ENCODE measurements at regions not wholly inside any gene's neighbourhood (a gene's known extent, or its start where the extent isn't known, plus 50 kb on each side); places are given as distances from the start of the nearest gene placed in this dataset.
"Not testable (repeated sequence)": the region's sequence is repeated elsewhere in the genome, so short reads cannot be mapped to it uniquely, and the experiment has no call there.

DNA sequence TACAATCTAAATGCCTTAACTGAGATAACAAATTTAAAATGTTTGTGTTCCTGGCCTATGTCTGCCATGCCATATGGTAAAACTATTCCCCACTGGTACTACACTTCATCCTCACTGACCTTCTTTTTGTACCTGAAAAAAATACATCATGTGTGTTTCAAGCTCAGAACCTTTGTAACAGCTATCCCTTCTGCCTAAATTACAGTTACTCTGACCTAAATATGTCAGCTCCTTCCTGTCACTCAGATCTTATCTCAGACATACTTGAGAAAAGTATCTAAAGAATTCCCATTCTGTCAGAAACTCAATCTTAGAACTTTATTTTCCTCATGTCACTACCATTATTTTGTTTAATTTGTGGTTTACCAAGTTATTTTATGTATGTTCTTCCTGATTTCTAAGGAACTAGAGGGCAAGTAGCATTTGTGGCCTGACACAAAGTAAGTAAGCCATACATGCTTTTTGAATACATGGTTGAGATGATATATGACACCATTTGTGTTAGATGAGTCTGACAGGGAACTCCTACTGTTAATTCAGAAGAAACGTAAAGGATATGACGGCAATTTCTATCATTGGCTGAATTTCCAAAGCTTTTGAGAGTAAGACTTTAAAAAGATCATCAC lies 456.5 kb upstream of the NDST3 start:
- no peak for DNase-seq

DNA sequence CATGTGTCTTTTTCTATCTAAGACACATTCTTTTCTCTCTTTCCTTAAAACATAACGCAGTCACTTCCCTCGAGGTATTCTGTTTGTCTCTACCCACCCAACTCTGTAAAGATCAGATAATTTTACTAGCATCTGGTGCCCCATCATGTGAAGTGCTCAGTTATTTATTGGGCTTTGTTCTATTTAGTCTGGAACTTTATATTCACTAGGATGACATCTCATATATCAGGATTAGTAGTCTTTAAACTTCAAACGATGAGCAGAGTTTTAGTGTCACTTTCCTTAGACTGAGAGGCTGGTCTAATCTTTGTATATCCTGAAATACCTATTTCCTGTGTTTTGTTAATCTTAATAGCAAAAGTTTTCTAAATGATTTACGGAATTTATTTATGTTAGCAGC lies 445.5 kb upstream of the NDST3 start:
- DNase-seq, result no peak

DNA sequence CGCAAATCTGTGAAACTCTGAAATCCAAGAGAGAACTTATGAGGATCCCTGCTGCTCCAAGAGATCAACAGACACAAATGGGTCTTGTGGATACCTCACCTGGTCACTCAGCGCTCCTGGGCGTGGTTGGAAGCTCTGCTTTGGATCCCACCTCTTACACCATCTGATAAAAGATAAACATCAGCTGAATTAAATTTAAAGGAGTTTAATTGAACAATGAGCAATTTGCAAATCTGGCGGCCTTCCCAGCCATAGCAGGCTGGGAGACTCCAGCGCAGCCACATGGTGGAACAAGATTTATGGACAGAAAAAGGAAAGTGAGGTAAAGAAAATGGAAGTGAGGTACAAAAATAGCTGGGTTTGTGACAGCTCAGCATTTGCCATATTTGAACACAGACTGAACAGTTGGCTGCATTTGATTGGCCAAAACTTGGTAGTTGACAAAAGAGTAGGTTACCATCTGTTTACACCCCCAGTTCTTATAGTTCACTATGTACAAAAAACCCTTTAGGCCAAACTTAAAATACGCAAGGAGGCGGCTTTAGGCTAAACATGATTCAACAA lies 437.3 kb upstream of the NDST3 start:
- peak in 1 of 2 experiments; percentile 3 for DNase-seq

DNA sequence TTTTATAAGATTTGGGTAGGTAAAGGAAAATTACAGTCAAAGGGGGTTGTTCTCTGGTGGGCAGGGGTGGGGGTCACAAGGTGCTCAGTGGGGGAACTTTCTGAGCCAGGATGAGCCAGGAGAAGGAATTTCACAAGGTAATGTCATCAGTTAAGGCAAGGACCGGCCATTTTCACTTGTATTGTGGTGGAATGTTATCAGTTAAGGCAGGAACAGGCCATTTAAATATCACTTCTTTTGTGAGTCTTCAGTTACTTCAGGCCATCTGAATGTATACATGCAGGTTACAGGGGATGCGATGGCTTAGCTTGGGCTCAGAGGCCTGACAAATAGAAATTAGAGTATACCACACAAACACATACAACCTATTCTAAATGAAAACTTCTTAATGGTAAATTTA lies 434.9 kb upstream of the NDST3 start:
- not testable (repeated sequence) for DNase-seq

DNA sequence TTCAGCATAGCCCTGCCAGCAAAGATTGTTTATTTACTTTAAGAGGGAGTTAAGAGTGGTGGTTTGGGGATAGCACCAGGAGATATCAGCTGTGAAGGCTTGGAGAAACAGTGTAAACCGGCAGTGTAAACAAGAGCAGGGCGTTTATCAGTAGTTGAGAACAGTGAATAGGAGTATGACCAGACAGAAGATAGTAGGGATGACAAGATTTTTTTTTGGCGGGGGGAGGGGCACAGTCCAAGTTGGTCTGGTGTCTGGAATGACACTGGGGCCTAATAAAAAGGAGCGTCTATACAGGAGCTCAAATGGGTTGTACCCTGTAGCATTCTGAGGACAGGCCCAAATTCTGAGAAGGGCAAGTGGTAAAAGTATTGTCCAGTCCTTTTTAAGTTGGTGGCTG lies 433.4 kb upstream of the NDST3 start:
- DNase-seq, result not testable (repeated sequence)

DNA sequence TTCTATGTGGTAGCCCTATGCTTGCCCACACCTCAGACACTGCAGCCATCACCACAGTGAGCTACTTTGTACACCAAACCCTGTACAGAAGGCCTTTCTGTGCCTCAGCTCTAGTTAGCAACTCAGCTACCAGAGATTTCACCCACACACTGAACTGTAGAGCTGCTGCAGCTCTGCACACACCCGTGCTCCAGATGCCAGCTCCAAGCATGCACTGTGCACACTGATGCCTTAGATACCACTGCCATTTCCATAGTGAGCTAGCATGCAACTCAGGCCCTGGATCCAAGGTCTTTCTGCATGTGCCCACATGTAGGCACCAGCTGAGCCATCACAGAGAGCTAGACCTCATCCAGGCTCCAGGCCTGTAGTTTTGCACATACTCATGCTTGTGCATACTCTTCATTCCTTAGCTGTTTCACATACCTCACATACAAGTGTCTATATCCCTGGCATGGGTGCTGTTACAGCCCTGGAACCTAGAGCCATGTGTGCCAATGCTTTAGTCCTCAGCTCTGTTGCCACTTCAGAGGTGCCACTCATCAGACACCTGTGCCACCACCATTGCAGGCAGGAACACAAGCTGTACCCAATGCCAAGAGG lies 423.5 kb upstream of the NDST3 start:
- no peak for DNase-seq

DNA sequence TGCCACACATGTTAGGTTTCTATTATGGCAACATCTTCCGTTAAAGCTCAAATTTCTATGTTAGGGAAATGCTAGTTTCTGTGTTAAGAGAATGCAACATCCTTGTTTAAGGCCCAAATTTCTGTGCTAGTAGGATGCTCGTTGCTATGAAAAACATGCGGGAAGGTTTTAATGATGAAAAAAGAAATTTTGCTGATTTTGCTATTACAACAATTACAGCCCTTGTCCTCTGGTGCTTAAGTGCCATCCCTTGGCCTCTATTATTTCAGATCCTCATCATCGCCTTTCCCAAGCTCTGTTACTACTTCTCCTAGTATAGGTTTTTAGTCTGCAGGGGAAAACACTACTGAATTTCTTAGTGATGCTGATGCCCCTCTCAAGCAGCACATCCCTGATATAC lies 412.6 kb upstream of the NDST3 start:
- DNase-seq, result no peak

DNA sequence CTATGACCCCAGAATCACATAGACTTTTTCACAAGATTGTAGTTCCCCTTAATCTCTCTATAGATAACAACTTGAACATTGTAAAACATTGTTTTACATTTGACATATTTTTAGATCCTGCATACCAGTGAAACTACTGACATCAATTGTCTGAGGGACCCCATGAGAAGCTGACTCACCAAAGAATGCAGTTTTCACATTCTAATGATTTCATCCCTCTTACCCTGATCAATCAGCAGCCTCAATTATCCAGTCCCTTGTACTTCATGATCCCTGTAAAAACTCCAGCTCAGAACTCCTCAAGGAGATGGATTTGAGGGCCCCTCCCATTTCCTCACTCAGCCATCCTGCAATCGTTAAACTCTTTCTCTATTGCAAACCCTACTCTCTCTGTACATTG lies 411.0 kb upstream of the NDST3 start:
- DNase-seq, result no peak

DNA sequence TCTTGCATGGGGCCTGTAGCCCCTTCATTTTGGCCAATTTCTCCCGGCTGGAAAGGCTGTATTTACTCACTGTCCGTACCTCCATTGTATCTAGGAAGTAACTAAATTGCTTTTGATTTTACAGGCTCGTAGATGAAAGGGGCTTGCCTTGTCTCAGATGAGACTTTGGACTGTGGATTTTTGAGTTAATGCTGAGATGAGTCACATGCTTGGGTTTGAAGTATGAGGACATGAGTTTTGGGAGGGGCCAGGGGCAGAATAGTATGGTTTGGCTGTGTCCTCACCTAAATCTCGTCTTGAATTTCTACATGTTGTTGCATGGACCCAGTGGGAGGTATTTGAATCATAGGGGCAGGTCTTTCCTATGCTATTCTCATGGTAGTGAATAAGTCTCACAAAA lies 407.6 kb upstream of the NDST3 start:
- DNase-seq, result no peak

DNA sequence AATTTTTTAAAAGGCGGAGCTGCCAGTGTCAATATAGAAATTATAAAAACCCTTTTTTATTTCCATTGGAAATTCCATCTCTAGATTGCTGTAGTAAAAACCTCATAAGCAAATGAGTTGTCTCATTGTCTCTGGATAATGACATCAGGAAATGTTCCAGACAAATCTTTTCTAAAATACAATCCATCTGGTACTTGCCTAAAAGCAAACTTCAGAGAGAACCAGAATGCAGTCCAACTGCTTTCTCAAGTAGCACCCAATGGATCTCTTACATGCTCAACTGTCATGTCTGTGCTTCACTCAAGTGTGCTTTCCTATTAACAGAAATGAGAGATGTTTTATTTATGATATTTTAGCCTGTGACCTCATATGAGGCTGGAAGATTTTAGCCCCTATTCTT lies 399.6 kb upstream of the NDST3 start:
- DNase-seq, result no peak

DNA sequence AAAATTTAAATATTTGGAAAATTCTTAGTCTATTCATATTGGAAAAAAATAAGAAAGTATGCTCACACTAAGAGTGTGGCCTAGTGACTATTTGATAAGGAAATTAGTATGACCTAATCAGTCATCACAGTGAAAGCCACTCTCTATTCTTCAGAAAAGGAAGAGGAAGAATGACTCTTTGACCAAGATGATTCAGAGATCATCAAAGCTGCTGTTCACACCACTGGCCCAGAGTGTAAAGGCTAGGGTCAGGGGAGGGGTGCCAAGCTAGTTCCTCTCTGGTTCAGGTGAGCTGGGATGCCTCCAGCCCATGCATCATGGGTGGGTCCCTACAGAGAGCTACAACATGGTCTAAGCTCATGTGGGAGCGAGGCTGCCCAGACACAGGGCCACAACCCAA lies 396.9 kb upstream of the NDST3 start:
- DNase-seq, result no peak

DNA sequence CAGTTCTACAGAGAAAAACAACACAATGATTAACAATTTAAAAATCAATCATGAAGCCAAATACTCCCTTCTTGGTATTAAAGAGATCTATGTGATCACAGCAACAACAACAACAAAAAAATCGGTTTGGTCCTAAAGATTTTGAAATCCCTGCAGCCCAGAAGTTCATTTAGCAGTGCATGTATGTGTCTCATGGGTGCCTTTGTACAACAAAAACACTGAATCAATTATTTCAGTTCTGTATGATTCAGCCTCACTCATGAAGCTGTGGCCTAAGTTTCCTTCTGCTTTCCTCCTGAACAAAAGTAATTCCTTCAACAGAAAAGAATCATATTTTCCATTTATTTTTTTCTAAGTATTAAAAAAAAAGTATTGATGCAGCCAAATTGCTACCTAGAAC lies 393.4 kb upstream of the NDST3 start:
- DNase-seq, result no peak

DNA sequence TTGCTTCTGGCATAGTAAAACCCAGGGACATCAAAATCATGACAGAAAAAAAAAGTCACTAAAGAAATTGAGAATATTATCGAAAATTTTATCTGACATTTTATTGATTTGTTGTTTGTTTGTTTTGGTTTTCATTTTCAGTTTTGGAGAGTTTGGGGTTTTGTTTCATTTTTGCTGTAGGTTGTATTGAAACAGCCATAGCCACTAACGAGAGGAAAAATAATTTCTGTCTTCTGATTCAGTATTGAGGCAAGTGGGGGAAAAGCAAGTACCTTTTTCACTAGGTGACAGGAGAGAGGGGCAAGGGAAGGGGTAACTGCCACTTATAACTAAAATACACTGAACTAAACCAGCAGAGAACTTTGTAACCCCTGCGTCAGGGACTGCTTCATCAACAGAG lies 392.8 kb upstream of the NDST3 start:
- no peak for DNase-seq

DNA sequence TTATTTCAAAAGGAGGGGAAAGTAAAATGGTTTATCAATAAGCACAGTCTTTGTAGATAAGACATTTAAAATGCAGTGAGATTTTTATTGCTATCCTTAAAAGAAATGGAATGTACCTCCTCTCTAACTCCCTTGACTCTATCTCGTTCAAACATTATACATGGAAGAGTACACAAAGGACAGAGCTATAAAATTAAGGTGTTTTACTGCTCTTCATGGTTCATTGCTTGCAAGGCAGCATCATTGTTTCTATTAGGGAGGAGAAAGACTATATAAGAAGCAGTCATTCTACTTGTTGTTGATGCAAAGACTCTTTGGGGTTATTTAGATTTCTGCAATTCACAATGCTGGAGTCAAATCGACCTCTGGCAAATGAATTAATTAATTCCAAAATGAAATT lies 380.2 kb upstream of the NDST3 start:
- no peak for DNase-seq

DNA sequence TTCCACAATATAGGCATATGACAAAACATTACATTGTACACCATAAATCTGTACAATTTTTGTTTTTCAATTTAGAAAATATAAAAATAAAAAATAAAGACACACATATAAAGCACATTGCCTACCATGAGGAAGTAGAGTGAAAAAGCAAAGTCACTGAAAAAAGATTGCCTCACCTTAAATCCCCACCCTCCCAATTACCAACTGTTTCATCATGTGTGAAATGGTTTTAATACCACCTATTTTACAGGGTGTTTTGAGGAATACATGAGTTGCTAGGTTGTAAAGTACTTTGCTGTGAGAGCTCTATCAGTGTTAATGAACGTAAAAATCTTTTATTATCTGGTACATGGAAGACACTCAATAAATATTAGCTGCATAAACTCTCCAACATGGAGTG lies 373.6 kb upstream of the NDST3 start:
- no peak for DNase-seq

DNA sequence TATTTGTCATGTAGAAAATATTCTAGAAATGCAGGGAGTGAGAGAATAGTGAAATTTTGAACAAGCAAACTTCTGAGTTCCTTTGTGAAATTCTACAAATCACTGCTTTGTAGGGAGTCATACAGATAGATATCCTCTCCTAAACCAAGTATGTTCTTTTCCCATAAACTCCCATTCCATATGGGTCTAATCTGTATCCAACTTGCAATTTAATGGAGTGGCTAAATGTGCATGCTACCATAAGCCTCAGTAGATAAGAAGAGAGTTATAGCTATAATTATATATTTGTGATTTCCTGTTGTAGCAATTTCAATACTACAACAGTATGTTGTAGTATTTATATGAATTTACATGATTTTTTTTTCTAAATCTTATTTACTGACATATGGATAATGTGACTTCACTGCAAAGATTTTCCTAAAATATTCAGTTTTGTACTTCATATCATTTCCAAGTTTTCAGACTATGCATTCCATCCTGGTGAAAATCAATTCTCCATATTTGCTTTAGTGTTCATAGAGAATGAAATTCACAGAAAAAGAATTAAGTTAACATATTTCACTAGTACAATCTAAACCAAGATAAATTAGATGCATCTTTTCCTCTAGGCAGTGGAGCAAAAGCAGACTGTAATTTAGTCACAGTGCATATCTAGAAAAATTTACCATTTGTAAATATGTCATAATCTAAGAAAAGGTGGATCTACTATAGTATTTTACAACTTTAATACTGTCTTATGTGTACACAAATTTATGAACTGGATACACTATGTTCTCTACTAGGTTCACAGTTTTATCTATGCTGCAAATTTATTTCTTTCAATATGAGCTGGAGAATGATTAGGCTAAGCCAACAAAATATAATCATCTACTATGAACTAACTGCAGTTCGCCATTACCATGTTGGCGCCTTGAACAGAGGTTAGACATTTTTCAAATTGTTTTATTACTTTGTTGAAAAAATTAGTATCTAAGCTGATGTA lies 372.9 kb upstream of the NDST3 start:
- DNase-seq, result no peak

DNA sequence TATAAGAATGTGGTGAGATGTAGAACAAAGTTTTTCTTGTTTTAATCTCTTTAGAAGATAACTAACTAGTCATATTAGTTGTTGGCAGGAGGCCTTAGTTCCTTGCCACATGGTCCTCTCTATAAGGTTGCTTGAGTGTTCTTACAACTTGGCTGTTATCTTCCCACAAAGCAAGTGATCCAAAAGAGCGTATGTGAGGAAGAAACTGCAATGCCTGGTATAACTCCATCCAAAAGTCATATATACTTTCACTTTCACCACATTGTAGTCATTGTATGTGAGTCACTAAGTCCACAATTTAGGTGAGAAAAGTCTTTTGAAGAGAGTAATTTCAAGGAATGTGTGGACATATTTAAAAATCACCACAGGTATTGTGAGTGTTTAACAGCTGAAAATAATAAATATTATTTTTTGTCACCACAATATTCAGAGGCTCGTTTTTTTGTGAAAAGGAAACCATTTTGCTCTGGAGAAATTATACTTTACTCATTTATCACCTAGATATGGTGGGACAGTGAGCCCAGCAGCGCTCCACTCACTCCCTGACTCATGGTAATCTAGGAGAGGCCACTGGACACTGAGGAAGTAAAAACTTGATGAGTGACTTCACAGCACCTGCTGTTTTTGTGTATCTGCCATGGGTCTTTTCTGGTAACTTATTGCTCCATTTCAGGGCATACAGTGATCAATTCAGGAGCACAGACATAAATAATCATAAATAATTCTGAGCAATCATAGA lies 369.4 kb upstream of the NDST3 start:
- no peak for DNase-seq

DNA sequence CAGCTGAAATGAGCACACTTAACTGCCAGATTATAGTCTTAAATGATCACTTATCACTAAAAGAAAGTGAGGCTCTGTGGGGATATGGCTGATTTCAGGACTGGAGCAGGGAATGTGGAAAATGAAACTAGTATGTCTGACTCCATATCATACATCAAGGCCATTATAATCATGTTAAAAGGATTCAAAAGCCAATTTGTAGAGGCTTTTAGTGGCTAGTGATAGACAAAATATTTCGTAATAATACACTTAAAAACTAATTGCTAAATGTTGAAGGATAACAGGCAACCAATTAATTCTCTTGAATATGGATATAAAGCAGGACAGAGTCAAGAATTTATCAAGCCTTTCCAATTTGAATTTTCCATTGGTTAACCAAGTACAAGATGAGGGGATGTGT lies 358.1 kb upstream of the NDST3 start:
- DNase-seq, result no peak

DNA sequence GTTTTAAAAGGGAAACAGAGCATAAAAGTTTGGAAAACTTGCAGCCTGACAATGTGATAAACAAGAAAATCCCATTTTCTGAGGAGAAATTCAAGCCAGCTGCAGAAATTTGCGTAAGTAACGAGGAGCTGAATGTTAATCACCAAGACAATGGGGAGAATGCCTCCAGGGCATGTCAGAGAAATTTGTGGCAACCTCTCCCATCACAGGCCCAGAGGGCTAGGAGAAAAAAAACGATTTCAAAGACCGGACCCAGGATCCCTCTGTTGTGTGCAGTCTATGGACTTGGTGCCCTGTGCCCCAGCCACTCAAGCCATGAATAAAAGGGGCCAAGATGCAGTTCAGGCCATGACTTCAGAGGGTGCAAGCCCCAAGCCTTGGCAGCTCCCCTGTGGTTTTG lies 355.4 kb upstream of the NDST3 start:
- no peak for DNase-seq

DNA sequence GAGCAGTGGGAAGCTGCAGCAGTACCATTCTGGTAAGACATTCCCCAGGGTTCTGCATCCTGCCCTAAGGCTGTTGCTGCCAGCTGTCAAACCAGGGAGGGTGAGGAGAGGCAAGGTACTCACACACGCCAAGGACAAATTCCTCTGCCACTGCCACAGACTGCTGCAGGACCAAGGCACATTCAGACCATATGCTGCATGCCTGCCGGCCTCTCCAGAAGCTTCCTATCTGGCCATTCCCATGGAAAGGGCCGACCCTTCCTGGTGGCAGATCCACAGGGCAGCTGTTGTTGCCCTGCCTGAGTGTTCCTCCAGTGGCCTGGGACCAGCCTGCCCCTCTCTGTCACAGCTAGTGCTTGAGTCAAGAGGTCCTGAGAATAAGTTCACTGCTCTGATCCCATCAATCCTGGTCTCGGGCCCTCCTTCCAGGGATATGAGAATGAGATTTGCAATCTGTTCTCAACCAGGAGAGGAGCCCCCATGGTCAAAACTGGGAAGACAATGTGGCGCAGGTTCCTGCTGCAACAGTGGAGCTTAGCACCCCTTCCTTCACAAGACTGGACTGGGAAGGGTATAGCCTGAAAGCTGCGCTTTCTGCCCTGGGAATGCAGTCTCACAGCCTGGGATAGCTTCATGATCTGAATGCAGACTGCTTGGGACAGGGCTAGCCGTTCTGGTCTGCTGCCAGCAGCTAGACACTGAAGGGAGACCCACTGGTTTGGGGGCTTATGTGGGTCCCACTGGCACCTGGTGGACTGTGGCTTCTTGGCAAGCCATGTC lies 342.5 kb upstream of the NDST3 start:
- no peak for DNase-seq

DNA sequence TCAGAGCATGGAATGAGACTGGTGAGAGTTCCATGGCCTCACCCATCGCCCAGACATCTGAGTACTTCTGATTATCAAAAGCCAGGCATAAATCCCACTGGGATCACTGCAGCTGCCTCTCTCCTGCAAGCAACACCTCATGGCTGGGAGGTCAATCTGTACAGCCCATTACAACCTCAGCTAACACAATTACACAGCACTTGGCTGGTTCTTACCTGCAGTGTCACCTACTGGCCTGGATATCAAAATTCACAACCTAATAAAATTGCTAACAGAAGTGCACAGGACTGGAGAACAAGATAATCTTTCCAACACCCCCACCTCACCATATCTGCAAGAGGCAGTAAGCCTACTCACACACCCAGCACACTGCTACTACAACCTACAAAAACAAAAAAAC lies 341.7 kb upstream of the NDST3 start:
- DNase-seq, result no peak

DNA sequence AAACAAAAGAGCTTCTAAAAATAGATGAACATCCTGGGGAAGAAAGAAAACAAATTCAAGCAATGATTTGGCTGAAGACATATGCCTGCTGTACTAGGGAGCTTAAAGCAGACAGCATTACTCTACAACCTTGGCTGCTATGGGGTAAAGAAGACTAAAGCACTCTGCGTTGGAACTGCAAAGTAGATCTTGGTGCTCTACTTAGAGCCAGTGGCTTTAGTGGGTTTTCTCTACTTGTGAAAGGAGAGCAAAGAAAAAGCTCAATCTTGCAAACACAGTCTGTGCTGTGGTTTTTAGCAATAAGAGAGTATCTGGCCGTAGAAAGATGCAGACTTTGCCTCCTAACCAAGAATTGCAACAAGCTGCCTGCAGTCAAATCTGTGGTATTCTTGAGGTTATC lies 334.7 kb upstream of the NDST3 start:
- DNase-seq, result no peak

Measured in NCI-H446 (cell line).